Endothelial cell of umbilical vein (primary cell): ENCODE measurements at regions not wholly inside any gene's neighbourhood (a gene's known extent, or its start where the extent isn't known, plus 50 kb on each side); places are given as distances from the start of the nearest gene placed in this dataset.

ENCODE experiments used
- BruUV-seq: library from RNA; stranded (reverse); fragments of 400-500 nt; replicated peaks from 2 replicates; lab custom pipeline; 2021; lab: Mats Ljungman, UMichigan
- CTCF ChIA-PET: fragments of 300-600, 350-600 bp; sonication (Branson Sonifier 250); formaldehyde crosslinking; loops from one replicate; lab custom pipeline; 2021; ENCODE audit warnings: antibody characterized with exemption, inconsistent platforms; lab: Charles Lee
- POLR2A ChIA-PET: fragments of 300-600, 350-600 bp; sonication (Branson Sonifier 250); formaldehyde crosslinking; loops from one replicate; lab custom pipeline; 2021; ENCODE audit warnings: antibody characterized with exemption, inconsistent platforms; lab: Charles Lee
- DNase-seq: peaks from one replicate; pipeline ENCODE4 v3.0.0-alpha.2; 2011; ENCODE audit warnings: low read depth, low spot score
- FAIRE-seq: peaks from 2 replicates; lab custom pipeline; 2011; peaks lifted over from hg19 to GRCh38; lab: Jason Lieb, UNC
- H2AFZ ChIP-seq: 2 replicates; pipeline ENCODE4 v1.6.0; 2012; ENCODE audit warnings: low read depth, low read length, control low read depth, inconsistent platforms
- H3K27ac ChIP-seq: 2 replicates; pipeline ENCODE4 v1.5.1; 2011; ENCODE audit warnings: low read depth, mild to moderate bottlenecking, control low read depth, low read length, moderate library complexity; ENCODE audit not compliant: insufficient read depth
- H3K27me3 ChIP-seq, 2 experiments: 2 replicates each; pipeline versions ENCODE4 v1.6.0 to v1.6.1; 2011; ENCODE audit warnings: low read length in 2 of 2, mixed read lengths in 1 of 2; ENCODE audit not compliant: control insufficient read depth in 2 of 2, insufficient read depth in 2 of 2
- H3K36me3 ChIP-seq, 2 experiments: 2 replicates in 1 of 2; 3 replicates in 1 of 2; pipeline ENCODE4 v1.5.1; 2011; ENCODE audit warnings: low read length in 2 of 2, mild to moderate bottlenecking in 1 of 2, moderate library complexity in 1 of 2; ENCODE audit not compliant: control insufficient read depth in 2 of 2, insufficient read depth in 2 of 2; ENCODE audit errors: extremely low read depth in 1 of 2
- H3K4me1 ChIP-seq: 3 replicates; pipeline ENCODE4 v1.5.1; 2011; ENCODE audit warnings: mild to moderate bottlenecking, low read length; ENCODE audit not compliant: control insufficient read depth, insufficient read depth; ENCODE audit errors: extremely low read depth
- H3K4me2 ChIP-seq: 2 replicates; pipeline ENCODE4 v1.6.1; 2011; ENCODE audit warnings: low read length, control low read depth, mixed read lengths; ENCODE audit not compliant: insufficient read depth
- H3K4me3 ChIP-seq, 3 experiments: fragments of 200-600 bp in 1 of 3; sonication (generic), shearing (Covaris generic) in 1 of 3; replicated peaks in 1 of 3; 2 replicates each; pipeline ENCODE4 v1.5.1; 2011 to 2016; ENCODE audit warnings: control low read depth in 3 of 3, low read length in 3 of 3, mild to moderate bottlenecking in 2 of 3, inconsistent platforms in 1 of 3, low read depth in 1 of 3, moderate library complexity in 1 of 3; ENCODE audit not compliant: insufficient read depth in 1 of 3
- H3K79me2 ChIP-seq: 2 replicates; pipeline ENCODE4 v1.6.0; 2012; ENCODE audit warnings: low read length, inconsistent platforms; ENCODE audit not compliant: control insufficient read depth, insufficient read depth
- H3K9ac ChIP-seq: replicated peaks from 2 replicates; pipeline ENCODE3; 2011; ENCODE audit warnings: low read length, control low read depth; ENCODE audit not compliant: insufficient read depth; ENCODE audit errors: extremely low read depth
- H3K9me1 ChIP-seq: replicated peaks from 3 replicates; pipeline ENCODE4 v1.6.0; 2011; ENCODE audit warnings: mild to moderate bottlenecking, low read length; ENCODE audit not compliant: control insufficient read depth, insufficient read depth; ENCODE audit errors: extremely low read depth
- H3K9me3 ChIP-seq: replicated peaks from 2 replicates; pipeline ENCODE4 v1.5.1; 2012; ENCODE audit warnings: low read length, inconsistent platforms; ENCODE audit not compliant: control insufficient read depth, insufficient read depth
- H4K20me1 ChIP-seq: replicated peaks from 2 replicates; pipeline ENCODE3; 2011; ENCODE audit warnings: mild to moderate bottlenecking, low read length; ENCODE audit not compliant: control insufficient read depth, insufficient read depth; ENCODE audit errors: extremely low read depth
- EZH2 ChIP-seq: IDR thresholded peaks from 2 replicates; pipeline ENCODE4 v1.6.1; 2012; ENCODE audit warnings: borderline replicate concordance, low read depth, mild to moderate bottlenecking, moderate library complexity, low read length, inconsistent platforms; ENCODE audit not compliant: severe bottlenecking
- FOS ChIP-seq: IDR thresholded peaks from 2 replicates; pipeline ENCODE4 v1.6.1; 2011; ENCODE audit warnings: mild to moderate bottlenecking, low read length, moderate library complexity, borderline replicate concordance; ENCODE audit not compliant: insufficient read depth
- GATA2 ChIP-seq: IDR thresholded peaks from 2 replicates; pipeline ENCODE4 v1.7.0; 2011; ENCODE audit warnings: low read depth, mild to moderate bottlenecking, moderate library complexity, mixed read lengths, low read length; ENCODE audit not compliant: insufficient read length, insufficient read depth
- JUN ChIP-seq: IDR thresholded peaks from 2 replicates; pipeline ENCODE4 v1.6.1; 2011; ENCODE audit warnings: borderline replicate concordance, low read depth; ENCODE audit not compliant: insufficient read length, insufficient read depth
- MYC ChIP-seq: IDR thresholded peaks from one replicate; pipeline ENCODE4 v1.6.1; 2011; ENCODE audit warnings: mild to moderate bottlenecking, low read depth, low read length
- POLR2A ChIP-seq: IDR thresholded peaks from 2 replicates; pipeline ENCODE4 v1.6.1; 2012; ENCODE audit warnings: low read depth, mild to moderate bottlenecking, control low read depth, low read length
- POLR2AphosphoS5 ChIP-seq: IDR thresholded peaks from 2 replicates; pipeline ENCODE4 v1.6.1; 2012; ENCODE audit warnings: low read depth, mild to moderate bottlenecking, control low read depth, low read length, moderate library complexity; ENCODE audit not compliant: insufficient read depth
- dilution Hi-C: fragments of 300-500 bp; cut with MboI; formaldehyde crosslinking; loops from one replicate; pipeline ENCODE4 v1.15.0; 2019; ENCODE audit warnings: low sequenced_read_pairs; ENCODE audit not compliant: extremely low pct_ligation_motif_present
- intact Hi-C: fragments of 100-400 bp; cut with micrococcal nuclease; formaldehyde crosslinking; loops from one replicate; pipeline ENCODE4 v1.10.0; 2022
- TF ChIP-seq, protein P1 (sequence below), 2 donors: IDR thresholded peaks; 1 replicate in 1 of 2; 2 replicates in 1 of 2; pipeline ENCODE4 v1.5.1; 2011; ENCODE audit warnings: low read length in 2 of 2, mild to moderate bottlenecking in 2 of 2, moderate library complexity in 2 of 2, control low read depth in 1 of 2, inconsistent platforms in 1 of 2, low read depth in 1 of 2; ENCODE audit not compliant: insufficient read depth in 1 of 2; ENCODE audit errors: extremely low read depth in 1 of 2
- TF ChIP-seq, protein P2 (sequence below): IDR thresholded peaks from 2 replicates; pipeline ENCODE4 v1.6.1; 2011; ENCODE audit not compliant: insufficient read depth, insufficient read length

DNA sequence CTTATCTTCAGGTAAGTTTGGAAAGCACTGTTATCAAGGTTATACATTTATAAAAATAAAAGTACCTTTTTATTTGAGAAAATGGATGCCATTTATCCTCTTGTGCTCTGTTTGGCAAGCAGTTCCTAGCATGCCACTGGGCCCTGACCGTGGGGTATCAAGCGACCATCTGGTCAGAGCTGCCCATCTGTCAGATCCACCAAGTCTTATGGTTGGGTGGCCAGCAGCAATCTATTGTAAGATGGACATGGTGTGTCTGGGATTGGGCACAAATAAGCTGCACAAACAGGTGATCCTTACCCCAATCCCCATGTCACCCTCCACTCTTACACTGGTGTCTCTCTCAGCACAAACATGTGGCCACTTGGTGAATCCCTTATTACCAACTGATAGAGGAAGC is 178.5 kb downstream of the DLEU7 start:
- FAIRE-seq (no peak), DNase-seq (no peak)
- no peaks in the 10 kb centered on the region for H3K79me2 ChIP-seq
- dilution Hi-C loops (no loop called here), intact Hi-C loops (no loop called here)
- POLR2A ChIA-PET: no interaction called here
- CTCF ChIA-PET: no interaction called here
- no peak overlapping the region for H3K27ac ChIP-seq
- no peaks in the 10 kb centered on the region for H3K36me3 ChIP-seq
- no peak overlapping the region for H3K9ac ChIP-seq
- H3K9me3 ChIP-seq: no peaks in the 10 kb centered on the region
- H3K27me3 ChIP-seq: no peaks in the 10 kb centered on the region
- H3K4me3 ChIP-seq: no peak overlapping the region
- H3K4me2 ChIP-seq: no peak overlapping the region
- no peaks in the 10 kb centered on the region for H3K9me1 ChIP-seq
- H3K4me1 ChIP-seq: no peaks in the 10 kb centered on the region
- TF ChIP-seq, protein P1, sequence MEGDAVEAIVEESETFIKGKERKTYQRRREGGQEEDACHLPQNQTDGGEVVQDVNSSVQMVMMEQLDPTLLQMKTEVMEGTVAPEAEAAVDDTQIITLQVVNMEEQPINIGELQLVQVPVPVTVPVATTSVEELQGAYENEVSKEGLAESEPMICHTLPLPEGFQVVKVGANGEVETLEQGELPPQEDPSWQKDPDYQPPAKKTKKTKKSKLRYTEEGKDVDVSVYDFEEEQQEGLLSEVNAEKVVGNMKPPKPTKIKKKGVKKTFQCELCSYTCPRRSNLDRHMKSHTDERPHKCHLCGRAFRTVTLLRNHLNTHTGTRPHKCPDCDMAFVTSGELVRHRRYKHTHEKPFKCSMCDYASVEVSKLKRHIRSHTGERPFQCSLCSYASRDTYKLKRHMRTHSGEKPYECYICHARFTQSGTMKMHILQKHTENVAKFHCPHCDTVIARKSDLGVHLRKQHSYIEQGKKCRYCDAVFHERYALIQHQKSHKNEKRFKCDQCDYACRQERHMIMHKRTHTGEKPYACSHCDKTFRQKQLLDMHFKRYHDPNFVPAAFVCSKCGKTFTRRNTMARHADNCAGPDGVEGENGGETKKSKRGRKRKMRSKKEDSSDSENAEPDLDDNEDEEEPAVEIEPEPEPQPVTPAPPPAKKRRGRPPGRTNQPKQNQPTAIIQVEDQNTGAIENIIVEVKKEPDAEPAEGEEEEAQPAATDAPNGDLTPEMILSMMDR (IDR thresholded peaks at IDR 0.05; ENCODE audit: extremely low read depth in 1 of 2, insufficient read depth in 1 of 2, low read depth in 1 of 2, low read length in 2 of 2): no peak
- no peak for TF ChIP-seq GATA2
- TF ChIP-seq, protein P2, sequence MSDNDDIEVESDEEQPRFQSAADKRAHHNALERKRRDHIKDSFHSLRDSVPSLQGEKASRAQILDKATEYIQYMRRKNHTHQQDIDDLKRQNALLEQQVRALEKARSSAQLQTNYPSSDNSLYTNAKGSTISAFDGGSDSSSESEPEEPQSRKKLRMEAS: no peak
- no peak for TF ChIP-seq POLR2A
- TF ChIP-seq FOS: no peak
- no peak for TF ChIP-seq JUN
- no peak for TF ChIP-seq EZH2
- no peak for TF ChIP-seq POLR2AphosphoS5
- TF ChIP-seq MYC: no peak
- BruUV-seq: no TSS peak
- H2AFZ ChIP-seq: no peak overlapping the region
- H4K20me1 ChIP-seq: no peaks in the 10 kb centered on the region
